CD4-positive, alpha-beta T cell (primary cell): ENCODE measurements at regions not wholly inside any gene's neighbourhood (a gene's known extent, or its start where the extent isn't known, plus 50 kb on each side); places are given as distances from the start of the nearest gene placed in this dataset.

Source experiments
- ATAC-seq: fragments of 200-7000 bp; cut with Tn5 transposase; one replicate; pipeline ENCODE4 v1.10.0; 2022; ENCODE audit warnings: mild to moderate bottlenecking; ENCODE audit not compliant: poor library complexity
- CTCF ChIA-PET: fragments of 350-600 bp; sonication (Branson Sonifier 250); formaldehyde crosslinking; loops from one replicate; lab custom pipeline; 2021; ENCODE audit warnings: antibody characterized with exemption, inconsistent platforms; lab: Charles Lee
- POLR2A ChIA-PET: fragments of 350-600 bp; sonication (Branson Sonifier 250); formaldehyde crosslinking; loops from one replicate; lab custom pipeline; 2021; ENCODE audit warnings: antibody characterized with exemption, inconsistent platforms; lab: Charles Lee
- DNase-seq, 14 experiments: peaks; one replicate each; pipeline ENCODE4 v3.0.0-alpha.2; 2013 to 2020; ENCODE audit warnings: mixed read lengths in 2 of 14
- H3K27ac ChIP-seq, 2 donors: one replicate each; pipeline versions ENCODE4 v1.5.1 to v1.7.0; 2013; ENCODE audit warnings: low read length in 2 of 2, low read depth in 1 of 2, mild to moderate bottlenecking in 1 of 2
- H3K27me3 ChIP-seq, 2 experiments: 1 replicate in 1 of 2; 2 replicates in 1 of 2; pipeline versions ENCODE4 v1.6.1 to v1.7.0; 2013; ENCODE audit warnings: low read length in 2 of 2, control low read depth in 1 of 2, mild to moderate bottlenecking in 1 of 2, moderate library complexity in 1 of 2; ENCODE audit not compliant: insufficient read depth in 2 of 2, control insufficient read depth in 1 of 2
- H3K36me3 ChIP-seq: one replicate; pipeline ENCODE4 v1.6.1; 2013; ENCODE audit warnings: low read length, control low read depth; ENCODE audit not compliant: insufficient read depth
- H3K4me1 ChIP-seq: one replicate; pipeline ENCODE4 v1.6.1; 2013; ENCODE audit warnings: low read length, control low read depth; ENCODE audit not compliant: insufficient read depth
- H3K4me3 ChIP-seq: one replicate; pipeline ENCODE4 v1.5.1; 2013; ENCODE audit warnings: mild to moderate bottlenecking, low read length, moderate library complexity
- H3K9me3 ChIP-seq, 2 experiments: 1 replicate in 1 of 2; 2 replicates in 1 of 2; pipeline versions ENCODE4 v1.6.1 to v1.7.0; 2013; ENCODE audit warnings: low read length in 2 of 2, mild to moderate bottlenecking in 2 of 2, control low read depth in 1 of 2, moderate library complexity in 1 of 2; ENCODE audit not compliant: control insufficient read depth in 1 of 2, insufficient read depth in 1 of 2
- H3K27ac Mint-ChIP-seq: one replicate; pipeline ENCODE4 v1.8.0; 2020; ENCODE audit warnings: mixed read lengths
- H3K27me3 Mint-ChIP-seq: one replicate; pipeline ENCODE4 v1.8.0; 2021; ENCODE audit warnings: mixed read lengths
- H3K36me3 Mint-ChIP-seq: one replicate; pipeline ENCODE4 v1.8.0; 2021; ENCODE audit warnings: low read depth, mixed read lengths
- H3K4me1 Mint-ChIP-seq: one replicate; pipeline ENCODE4 v1.8.0; 2021; ENCODE audit warnings: low read depth, mixed read lengths
- H3K4me3 Mint-ChIP-seq: one replicate; pipeline ENCODE4 v1.8.0; 2020; ENCODE audit warnings: mild to moderate bottlenecking, mixed read lengths
- H3K9me3 Mint-ChIP-seq: one replicate; pipeline ENCODE4 v1.8.0; 2020; ENCODE audit warnings: mixed read lengths
- CTCF ChIP-seq: fragments of 200-600 bp; IDR thresholded peaks from one replicate; pipeline ENCODE4 v1.8.0; 2022; ENCODE audit warnings: antibody characterized with exemption, mild to moderate bottlenecking
- intact Hi-C, 2 experiments: fragments of 100-400 bp; cut with DNase I in 1 of 2; cut with micrococcal nuclease in 1 of 2; formaldehyde crosslinking; loops; one replicate each; pipeline versions ENCODE4 v1.15.1 to v1.9.0; 2023 to 2025; cut with DNase I, micrococcal nuclease

- CTCF ChIA-PET: no interaction called here
- Histone ChIP-seq H3K27me3 (no peaks in the 10 kb centered on the region), H3K36me3 (no peaks in the 10 kb centered on the region), H3K4me1 (no peaks in the 10 kb centered on the region), H3K9me3 (no peaks in the 10 kb centered on the region), H3K4me3 (no peak overlapping the region), H3K27ac (no peak overlapping the region)
- ATAC-seq: no peak
- intact Hi-C loops: no loop called here
- H3K27ac Mint-ChIP-seq: no peak overlapping the region
- no peak overlapping the region for H3K4me3 Mint-ChIP-seq
- no peaks in the 10 kb centered on the region for H3K9me3 Mint-ChIP-seq
- TF ChIP-seq CTCF: no peak
- DNase-seq: no peak
- POLR2A ChIA-PET: no interaction called here
- H3K36me3 Mint-ChIP-seq: no peaks in the 10 kb centered on the region
- peaks cover 16% of the 10 kb centered on the region for H3K27me3 Mint-ChIP-seq
- H3K4me1 Mint-ChIP-seq: no peaks in the 10 kb centered on the region
Measured at GRCh38 chr13:19332378-19332777, 150.8 kb upstream of the TUBA3C start.

DNA sequence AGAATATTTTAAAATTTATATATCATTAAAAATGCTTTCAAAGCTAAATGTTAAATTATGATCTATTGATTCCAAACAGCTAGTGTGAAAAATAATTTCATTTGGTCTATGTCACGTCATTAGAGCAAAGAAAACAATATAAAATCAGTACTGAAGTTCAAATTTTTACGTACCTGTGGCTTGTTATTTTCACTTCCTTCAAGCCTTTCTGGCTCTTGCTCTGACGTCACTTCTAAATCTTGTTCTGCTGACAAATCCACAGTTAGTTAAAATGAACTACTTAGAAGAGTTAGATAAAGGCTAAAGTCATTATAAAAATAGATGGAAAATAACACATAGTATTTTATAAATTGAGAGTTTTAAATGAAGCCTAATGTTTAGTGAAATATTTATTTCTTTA, 147.7 kb upstream of the TUBA3C start:
- Mint-ChIP-seq H3K4me1 (no peaks in the 10 kb centered on the region), H3K36me3 (no peaks in the 10 kb centered on the region), H3K27me3 (peaks cover 24% of the 10 kb centered on the region), H3K27ac (no peak overlapping the region), H3K9me3 (peaks cover 2% of the 10 kb centered on the region), H3K4me3 (no peak overlapping the region)
- ATAC-seq: no peak
- POLR2A ChIA-PET: no interaction called here
- no peak overlapping the region for H3K27ac ChIP-seq
- no peak for DNase-seq
- no peak for TF ChIP-seq CTCF
- H3K9me3 ChIP-seq: peaks cover 0 to 6% of the 10 kb centered on the region in 2 experiments
- H3K36me3 ChIP-seq: no peaks in the 10 kb centered on the region
- H3K4me1 ChIP-seq: no peaks in the 10 kb centered on the region
- CTCF ChIA-PET: no interaction called here
- H3K27me3 ChIP-seq: no peaks in the 10 kb centered on the region
- H3K4me3 ChIP-seq: no peak overlapping the region
- intact Hi-C loops: no loop called here

- H3K4me1 ChIP-seq: no peaks in the 10 kb centered on the region
- no peak overlapping the region for H3K27ac ChIP-seq
- no peak overlapping the region for H3K4me3 ChIP-seq
- Mint-ChIP-seq H3K27me3 (peaks cover 19% of the 10 kb centered on the region), H3K9me3 (peaks cover 7% of the 10 kb centered on the region), H3K27ac (no peak overlapping the region), H3K4me1 (no peaks in the 10 kb centered on the region), H3K4me3 (no peak overlapping the region), H3K36me3 (no peaks in the 10 kb centered on the region)
- intact Hi-C loops: no loop called here
- ATAC-seq: no peak
- POLR2A ChIA-PET: no interaction called here
- TF ChIP-seq CTCF: no peak
- H3K36me3 ChIP-seq: no peaks in the 10 kb centered on the region
- DNase-seq: no peak
- CTCF ChIA-PET: no interaction called here
- H3K27me3 ChIP-seq: no peaks in the 10 kb centered on the region
- H3K9me3 ChIP-seq: peaks cover 9 to 11% of the 10 kb centered on the region in 2 experiments
Measured at GRCh38 chr13:19324325-19324724, 142.7 kb upstream of the TUBA3C start.
